Osteocyte (in vitro differentiated cells): ENCODE measurements at regions not wholly inside any gene's neighbourhood (a gene's known extent, or its start where the extent isn't known, plus 50 kb on each side); places are given as distances from the start of the nearest gene placed in this dataset.
"Not testable (repeated sequence)": the region's sequence is repeated elsewhere in the genome, so short reads cannot be mapped to it uniquely, and the experiment has no call there.

Experiments used
- DNase-seq: peaks from one replicate; pipeline ENCODE4 v3.0.0; 2021; ENCODE audit warnings: mixed read lengths; ENCODE audit not compliant: unreplicated experiment; ENCODE audit errors: extremely low spot score
- H3K27ac Mint-ChIP-seq: one replicate; pipeline ENCODE4 v1.8.0; 2021; ENCODE audit warnings: mild to moderate bottlenecking, mixed read lengths; ENCODE audit not compliant: unreplicated experiment
- H3K27me3 Mint-ChIP-seq: one replicate; pipeline ENCODE4 v1.8.0; 2021; ENCODE audit warnings: mixed read lengths; ENCODE audit not compliant: unreplicated experiment
- H3K36me3 Mint-ChIP-seq: one replicate; pipeline ENCODE4 v1.8.0; 2021; ENCODE audit warnings: mixed read lengths; ENCODE audit not compliant: unreplicated experiment
- H3K4me1 Mint-ChIP-seq: one replicate; pipeline ENCODE4 v1.8.0; 2021; ENCODE audit warnings: mixed read lengths; ENCODE audit not compliant: unreplicated experiment
- H3K4me3 Mint-ChIP-seq: one replicate; pipeline ENCODE4 v1.8.0; 2021; ENCODE audit warnings: mild to moderate bottlenecking, moderate library complexity, mixed read lengths; ENCODE audit not compliant: unreplicated experiment
- H3K9me3 Mint-ChIP-seq: one replicate; pipeline ENCODE4 v1.8.0; 2021; ENCODE audit warnings: mixed read lengths; ENCODE audit not compliant: unreplicated experiment
- TF ChIP-seq, protein P1 (sequence below): fragments of 200-600 bp; sonication (generic); IDR thresholded peaks from 2 replicates; pipeline ENCODE4 v1.5.0; 2021; ENCODE audit warnings: antibody characterized with exemption, mild to moderate bottlenecking, moderate library complexity

DNA sequence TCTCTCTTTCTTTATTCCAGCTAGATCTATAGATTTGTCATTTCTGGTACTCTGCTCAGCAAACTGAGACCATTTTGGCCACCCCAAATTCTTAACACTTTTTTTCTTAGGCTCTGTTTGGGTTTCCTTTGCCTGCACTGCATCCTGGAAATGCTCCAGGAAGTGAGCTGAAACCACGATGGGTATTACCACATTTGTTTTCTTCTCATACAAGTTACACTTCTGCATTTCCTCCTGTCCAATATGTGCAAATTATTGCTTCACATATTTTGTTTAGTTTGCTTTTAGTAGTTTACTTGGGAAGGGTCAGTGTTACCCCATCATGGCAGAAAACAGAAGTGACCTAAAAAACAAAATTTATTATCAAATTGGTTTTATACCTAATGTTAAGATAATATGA is 498.6 kb upstream of the GRIN3A start:
- no peaks in the 10 kb centered on the region for H3K4me1 Mint-ChIP-seq
- TF ChIP-seq, protein P1, sequence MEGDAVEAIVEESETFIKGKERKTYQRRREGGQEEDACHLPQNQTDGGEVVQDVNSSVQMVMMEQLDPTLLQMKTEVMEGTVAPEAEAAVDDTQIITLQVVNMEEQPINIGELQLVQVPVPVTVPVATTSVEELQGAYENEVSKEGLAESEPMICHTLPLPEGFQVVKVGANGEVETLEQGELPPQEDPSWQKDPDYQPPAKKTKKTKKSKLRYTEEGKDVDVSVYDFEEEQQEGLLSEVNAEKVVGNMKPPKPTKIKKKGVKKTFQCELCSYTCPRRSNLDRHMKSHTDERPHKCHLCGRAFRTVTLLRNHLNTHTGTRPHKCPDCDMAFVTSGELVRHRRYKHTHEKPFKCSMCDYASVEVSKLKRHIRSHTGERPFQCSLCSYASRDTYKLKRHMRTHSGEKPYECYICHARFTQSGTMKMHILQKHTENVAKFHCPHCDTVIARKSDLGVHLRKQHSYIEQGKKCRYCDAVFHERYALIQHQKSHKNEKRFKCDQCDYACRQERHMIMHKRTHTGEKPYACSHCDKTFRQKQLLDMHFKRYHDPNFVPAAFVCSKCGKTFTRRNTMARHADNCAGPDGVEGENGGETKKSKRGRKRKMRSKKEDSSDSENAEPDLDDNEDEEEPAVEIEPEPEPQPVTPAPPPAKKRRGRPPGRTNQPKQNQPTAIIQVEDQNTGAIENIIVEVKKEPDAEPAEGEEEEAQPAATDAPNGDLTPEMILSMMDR, result no peak
- no peaks in the 10 kb centered on the region for H3K9me3 Mint-ChIP-seq
- no peak overlapping the region for H3K4me3 Mint-ChIP-seq
- DNase-seq, result no peak
- no peaks in the 10 kb centered on the region for H3K36me3 Mint-ChIP-seq
- H3K27me3 Mint-ChIP-seq, result no peaks in the 10 kb centered on the region
- H3K27ac Mint-ChIP-seq, result no peak overlapping the region

DNA sequence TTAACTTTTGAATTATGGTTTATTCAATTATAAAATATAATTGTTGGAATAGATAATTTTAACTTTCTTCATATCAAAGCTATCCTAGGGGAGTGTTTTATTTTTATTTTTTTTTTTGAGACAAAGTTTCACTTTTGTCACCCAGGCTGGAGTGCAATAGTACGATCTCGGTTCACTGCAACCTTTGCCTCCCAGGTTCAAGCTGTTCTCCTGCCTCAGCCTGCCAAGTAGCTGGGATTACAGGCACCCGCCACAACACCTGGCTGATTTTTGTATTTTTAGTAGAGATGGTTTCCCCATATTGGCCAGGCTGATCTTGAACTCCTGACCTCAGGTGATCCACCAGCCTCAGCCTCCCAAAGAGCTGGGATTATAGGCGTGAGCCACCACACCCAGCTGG is 489.0 kb upstream of the GRIN3A start:
- DNase-seq, H3K27ac Mint-ChIP-seq, H3K27me3 Mint-ChIP-seq, H3K9me3 Mint-ChIP-seq, H3K4me3 Mint-ChIP-seq, H3K4me1 Mint-ChIP-seq, H3K36me3 Mint-ChIP-seq: not testable (repeated sequence)

DNA sequence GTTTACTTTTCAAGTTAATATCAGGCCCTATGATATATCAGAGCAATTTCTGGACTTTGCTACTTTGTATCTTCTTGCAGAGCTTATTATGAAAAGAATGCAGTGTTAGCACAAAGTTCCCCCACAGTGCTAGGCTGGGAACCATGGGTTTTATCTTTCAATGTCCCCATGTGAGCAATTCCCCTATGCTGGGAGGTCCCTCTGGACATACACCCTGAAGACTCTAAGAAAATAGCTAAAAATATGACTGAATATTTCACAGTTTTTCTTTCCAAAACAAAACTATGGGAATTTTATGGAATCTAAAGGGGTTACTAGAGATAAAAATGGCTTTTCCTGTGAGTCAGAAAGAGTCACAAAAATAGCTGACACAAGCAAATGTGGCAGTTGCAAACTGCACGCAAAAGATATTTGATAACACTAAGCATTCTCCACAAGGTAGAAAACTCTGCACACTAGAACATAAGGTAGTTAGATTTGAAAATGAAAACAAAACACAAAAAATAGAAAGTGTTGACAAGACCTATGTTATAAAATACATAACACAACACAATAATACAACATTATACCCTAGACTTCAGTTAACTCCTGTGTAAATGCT is 487.5 kb upstream of the GRIN3A start:
- TF ChIP-seq, protein P1, result no peak
- DNase-seq, result no peak
- Mint-ChIP-seq H3K4me1 (peaks cover 2% of the 10 kb centered on the region), H3K9me3 (no peaks in the 10 kb centered on the region), H3K4me3 (no peak overlapping the region), H3K27ac (no peak overlapping the region), H3K36me3 (no peaks in the 10 kb centered on the region), H3K27me3 (peaks cover 4% of the 10 kb centered on the region)

DNA sequence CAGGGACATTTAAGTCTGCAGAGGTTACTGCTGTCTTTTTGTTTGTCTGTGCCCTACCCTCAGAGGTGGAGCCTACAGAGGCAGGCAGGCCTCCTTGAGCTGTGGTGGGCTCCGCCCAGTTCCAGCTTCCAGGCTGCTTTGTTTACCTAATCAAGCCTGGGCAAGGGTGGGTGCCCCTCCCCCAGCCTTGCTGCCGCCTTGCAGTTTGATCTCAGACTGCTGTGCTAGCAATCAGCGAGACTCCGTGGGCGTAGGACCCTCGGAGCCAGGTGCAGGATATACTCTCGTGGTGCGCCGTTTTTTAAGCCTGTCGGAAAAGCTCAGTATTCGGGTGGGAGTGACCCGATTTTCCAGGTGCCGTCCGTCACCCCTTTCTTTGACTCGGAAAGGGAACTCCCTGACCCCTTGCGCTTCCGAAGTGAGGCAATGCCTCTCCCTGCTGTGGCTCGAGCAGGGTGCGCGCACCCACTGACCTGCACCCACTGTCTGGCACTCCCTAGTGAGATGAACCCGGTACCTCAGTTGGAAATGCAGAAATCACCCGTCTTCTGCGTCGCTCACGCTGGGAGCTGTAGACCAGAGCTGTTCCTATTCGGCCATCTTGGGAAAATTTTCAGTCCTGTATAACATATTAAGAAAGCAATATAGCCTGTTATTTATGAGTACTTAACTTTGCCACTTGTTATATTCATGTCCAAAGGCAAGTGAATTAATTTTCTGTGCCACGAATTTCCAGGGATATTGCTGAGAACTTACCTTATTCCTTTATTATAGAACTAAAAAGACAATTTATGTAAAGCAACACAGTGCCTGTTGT is 485.1 kb upstream of the GRIN3A start:
- not testable (repeated sequence) for H3K36me3 Mint-ChIP-seq, H3K27me3 Mint-ChIP-seq, H3K9me3 Mint-ChIP-seq, H3K4me1 Mint-ChIP-seq, H3K27ac Mint-ChIP-seq, DNase-seq
- H3K4me3 Mint-ChIP-seq, result peak overlapping the region; percentile 48

DNA sequence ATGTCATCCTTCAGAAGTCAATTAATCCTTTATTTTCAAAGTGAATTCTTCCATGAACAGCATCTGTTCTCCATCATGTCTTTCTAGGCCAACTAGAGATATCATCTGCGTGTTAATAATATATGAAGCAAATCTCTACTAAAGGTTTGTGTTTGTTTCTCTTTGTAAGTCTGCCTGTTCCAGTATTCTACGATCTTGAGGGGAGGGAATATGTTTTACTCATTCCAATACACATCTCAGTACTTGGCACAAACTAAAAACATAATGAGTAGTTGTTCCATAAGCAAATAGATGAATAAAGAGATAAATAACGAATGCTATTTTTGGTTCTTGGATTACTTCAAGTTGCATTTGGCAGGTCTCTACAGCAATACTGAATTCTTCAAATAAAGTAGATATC is 470.7 kb upstream of the GRIN3A start:
- Mint-ChIP-seq H3K4me1 (no peaks in the 10 kb centered on the region), H3K36me3 (no peaks in the 10 kb centered on the region), H3K27ac (no peak overlapping the region), H3K9me3 (no peaks in the 10 kb centered on the region), H3K27me3 (no peaks in the 10 kb centered on the region), H3K4me3 (no peak overlapping the region)
- DNase-seq, result no peak
- TF ChIP-seq, protein P1, result no peak

DNA sequence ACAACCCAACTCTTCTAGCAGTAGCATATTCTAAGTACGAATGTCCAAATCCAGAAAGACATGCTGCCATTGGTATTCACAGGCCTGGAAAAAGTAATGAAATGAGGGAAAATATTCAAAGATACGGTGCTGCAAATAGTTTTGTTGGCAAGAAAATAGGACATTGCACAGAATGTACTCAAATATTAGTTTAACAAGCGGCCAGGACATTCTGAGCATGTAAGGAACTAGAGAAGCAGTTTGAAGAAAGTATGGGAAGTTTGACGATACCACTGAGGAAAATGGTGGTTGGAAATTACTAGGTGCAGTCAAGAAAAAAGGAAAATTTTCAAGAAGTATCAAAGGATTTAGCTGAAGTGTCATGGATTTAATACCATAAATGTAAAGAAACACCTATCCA is 468.0 kb upstream of the GRIN3A start:
- Mint-ChIP-seq H3K27ac (no peak overlapping the region), H3K9me3 (peaks cover 3% of the 10 kb centered on the region), H3K27me3 (no peaks in the 10 kb centered on the region), H3K4me3 (no peak overlapping the region), H3K36me3 (no peaks in the 10 kb centered on the region), H3K4me1 (no peaks in the 10 kb centered on the region)
- TF ChIP-seq, protein P1, result no peak
- no peak for DNase-seq
